GM12878 (cell line): ENCODE measurements at regions not wholly inside any gene's neighbourhood (a gene's known extent, or its start where the extent isn't known, plus 50 kb on each side); places are given as distances from the start of the nearest gene placed in this dataset.

Experiments
- ATAC-seq: fragments of 200-7000 bp; cut with Tn5 transposase; 3 replicates; pipeline ENCODE4 v1.9.1; 2020; ENCODE audit warnings: mild to moderate bottlenecking, moderate library complexity
- BruUV-seq: library from RNA; stranded (reverse); fragments of 400-500 nt; replicated peaks from 2 replicates; lab custom pipeline; 2021; lab: Mats Ljungman, UMichigan
- CTCF ChIA-PET: fragments of 300-600 bp; sonication (Branson Sonifier 250); formaldehyde crosslinking; extraction: SDS; loops from one replicate; lab custom pipeline; 2021; ENCODE audit warnings: inconsistent platforms; lab: Yijun Ruan, JAX
- POLR2A ChIA-PET: fragments of 350-600 bp; formaldehyde crosslinking; extraction: SDS; loops from one replicate; lab custom pipeline; 2021; ENCODE audit warnings: inconsistent platforms; lab: Charles Lee
- RAD21 ChIA-PET: fragments of 300-600 bp; sonication (Branson Sonifier 250); formaldehyde crosslinking; loops from one replicate; lab custom pipeline; 2023; ENCODE audit warnings: antibody characterized with exemption; ENCODE audit not compliant: unreplicated experiment; lab: Charles Lee
- SMC1A ChIA-PET: fragments of 300-600 bp; sonication (Branson Sonifier 250); formaldehyde crosslinking; loops from one replicate; lab custom pipeline; 2023; ENCODE audit not compliant: unreplicated experiment, uncharacterized antibody; lab: Charles Lee
- DNase-seq: peaks from one replicate; pipeline ENCODE4 v3.0.0-alpha.2; 2011; ENCODE audit warnings: low read depth, low spot score
- FAIRE-seq: peaks from 3 replicates; lab custom pipeline; 2011; peaks lifted over from hg19 to GRCh38; lab: Jason Lieb, UNC
- H2AFZ ChIP-seq: 2 replicates; pipeline ENCODE4 v1.6.0; 2011; ENCODE audit warnings: low read depth, low read length, control low read depth; ENCODE audit not compliant: control insufficient read depth
- H3K27ac ChIP-seq: 2 replicates; pipeline ENCODE4 v1.5.1; 2011; ENCODE audit warnings: control low read depth; ENCODE audit not compliant: control insufficient read depth, insufficient read depth
- H3K27me3 ChIP-seq, 2 experiments: replicated peaks in 1 of 2; 2 replicates each; pipeline versions ENCODE4 v1.6.0 to v1.6.1; 2011; ENCODE audit warnings: low read length in 1 of 2; ENCODE audit not compliant: control insufficient read depth in 2 of 2, insufficient read depth in 2 of 2
- H3K36me3 ChIP-seq, 2 experiments: 2 replicates each; pipeline ENCODE4 v1.5.1; 2011; ENCODE audit warnings: low read length in 1 of 2; ENCODE audit not compliant: control insufficient read depth in 2 of 2, insufficient read depth in 2 of 2
- H3K4me1 ChIP-seq: 2 replicates; pipeline ENCODE4 v1.6.1; 2011; ENCODE audit warnings: mild to moderate bottlenecking, low read length, moderate library complexity, mixed read lengths; ENCODE audit not compliant: control insufficient read depth, insufficient read depth
- H3K4me2 ChIP-seq: 2 replicates; pipeline ENCODE4 v1.6.0; 2011; ENCODE audit warnings: control low read depth; ENCODE audit not compliant: control insufficient read depth, insufficient read depth
- H3K4me3 ChIP-seq: fragments of 200-600 bp; sonication (generic); 2 replicates; pipeline ENCODE4 v1.5.1; 2016
- H3K79me2 ChIP-seq: 2 replicates; pipeline ENCODE4 v1.6.0; 2011; ENCODE audit warnings: low read length; ENCODE audit not compliant: control insufficient read depth, insufficient read depth
- H3K9ac ChIP-seq: 2 replicates; pipeline ENCODE4 v1.8.0; 2011; ENCODE audit warnings: low read length, control low read depth, mixed read lengths; ENCODE audit not compliant: control insufficient read depth, insufficient read depth
- H3K9me3 ChIP-seq: replicated peaks from 3 replicates; pipeline ENCODE4 v1.5.1; 2011; ENCODE audit warnings: mild to moderate bottlenecking, low read length; ENCODE audit not compliant: control insufficient read depth, insufficient read depth
- H4K20me1 ChIP-seq: 2 replicates; pipeline ENCODE4 v1.6.0; 2011; ENCODE audit not compliant: control insufficient read depth, insufficient read depth
- ASH2L ChIP-seq: fragments of 300-600, 200-600 bp; sonication (generic); IDR thresholded peaks from 2 replicates; pipeline ENCODE4 v1.6.1; 2017; ENCODE audit warnings: low read depth, mild to moderate bottlenecking, borderline replicate concordance
- BRCA1 ChIP-seq: IDR thresholded peaks from 2 replicates; pipeline ENCODE4 v1.6.1; 2011; ENCODE audit warnings: low read depth, low read length, improper control_type of control experiment
- DPF2 ChIP-seq: fragments of 450-650 bp; IDR thresholded peaks from 2 replicates; pipeline ENCODE4 v1.6.1; 2017; ENCODE audit warnings: mild to moderate bottlenecking
- MTA3 ChIP-seq: IDR thresholded peaks from 2 replicates; pipeline ENCODE4 v1.6.1; 2012; ENCODE audit warnings: low read length, inconsistent platforms, borderline replicate concordance
- MYB ChIP-seq: fragments of 150-350 bp; IDR thresholded peaks from 2 replicates; pipeline ENCODE4 v1.6.1; 2014; ENCODE audit warnings: mild to moderate bottlenecking, low read depth, low read length, borderline replicate concordance
- PML ChIP-seq: IDR thresholded peaks from 2 replicates; pipeline ENCODE4 v1.6.1; 2012; ENCODE audit warnings: low read length, inconsistent platforms
- POLR2AphosphoS5 ChIP-seq: IDR thresholded peaks from 2 replicates; pipeline ENCODE4 v1.6.1; 2011; ENCODE audit warnings: mild to moderate bottlenecking, low read length, inconsistent platforms
- RAD21 ChIP-seq: IDR thresholded peaks from 2 replicates; pipeline ENCODE4 v1.6.1; 2011; ENCODE audit warnings: mild to moderate bottlenecking, low read depth, low read length, moderate library complexity; ENCODE audit not compliant: insufficient read depth
- SIN3A ChIP-seq: IDR thresholded peaks from 2 replicates; pipeline ENCODE4 v1.6.1; 2012; ENCODE audit warnings: low read depth, low read length, improper control_type of control experiment
- SREBF2 ChIP-seq: IDR thresholded peaks from 2 replicates; pipeline ENCODE4 v1.6.1; 2012; ENCODE audit warnings: mild to moderate bottlenecking, low read length
- WRNIP1 ChIP-seq: IDR thresholded peaks from 2 replicates; pipeline ENCODE4 v1.6.1; 2011; ENCODE audit warnings: low read depth, low read length, improper control_type of control experiment, borderline replicate concordance
- ZNF384 ChIP-seq: IDR thresholded peaks from 2 replicates; pipeline ENCODE4 v1.6.1; 2012; ENCODE audit warnings: low read depth, mild to moderate bottlenecking, low read length, improper control_type of control experiment, borderline replicate concordance
- WGBS: methylation state at CpG from one replicate; pipeline ENCODE4 v1.1.6; 2016; ENCODE audit warnings: low lambda C conversion rate; ENCODE audit not compliant: insufficient replicate concordance, insufficient coverage; ENCODE audit errors: missing lambda C conversion rate; 5-methylcytosine and 5-hydroxymethylcytosine counted together
- in situ Hi-C: fragments of 300-500 bp; cut with MboI; formaldehyde crosslinking; loops from 9 replicates; pipeline ENCODE4 v1.14.3; 2018; ENCODE audit warnings: mixed read lengths
- intact Hi-C: fragments of 100-400 bp; cut with micrococcal nuclease; formaldehyde crosslinking; loops from one replicate; pipeline ENCODE4 v1.14.2; 2022; ENCODE audit not compliant: unreplicated experiment
- TF ChIP-seq, protein P1 (sequence below): fragments of 450-650 bp; IDR thresholded peaks from 2 replicates; pipeline ENCODE4 v1.6.1; 2017; ENCODE audit warnings: antibody characterized with exemption, mild to moderate bottlenecking, moderate library complexity
- TF ChIP-seq, protein P2 (sequence below): IDR thresholded peaks from 2 replicates; pipeline ENCODE4 v1.6.1; 2012; ENCODE audit warnings: mild to moderate bottlenecking, low read depth, low read length
- TF ChIP-seq, protein P3 (sequence below): fragments of 450-650 bp; conservative IDR thresholded peaks from 2 replicates; pipeline ENCODE4 v1.6.1; 2017; ENCODE audit warnings: mild to moderate bottlenecking, moderate library complexity
- TF ChIP-seq, protein P4 (sequence below): IDR thresholded peaks from 2 replicates; pipeline ENCODE4 v1.6.1; 2011; ENCODE audit warnings: borderline replicate concordance, low read depth, mild to moderate bottlenecking, moderate library complexity, mixed read lengths, low read length; ENCODE audit not compliant: insufficient read depth; ENCODE audit errors: extremely low read length

DNA sequence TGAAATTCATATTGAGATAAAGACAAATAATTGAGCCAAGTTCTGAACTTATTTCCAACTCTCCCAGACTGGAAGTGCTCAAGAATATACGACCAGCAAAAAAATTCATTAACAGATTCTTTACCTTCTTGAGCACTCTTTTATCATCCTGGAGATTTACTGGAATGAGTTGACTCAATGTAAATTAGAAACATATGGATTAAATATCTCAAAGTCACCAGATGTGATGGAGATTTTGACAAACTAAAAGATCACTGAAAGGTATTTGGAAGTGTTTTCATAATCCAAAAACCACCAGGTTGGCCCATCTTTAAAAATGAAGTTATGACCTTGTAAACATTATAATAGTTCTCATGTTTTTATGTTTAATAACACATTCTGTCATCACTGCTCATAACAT, 433.2 kb upstream of the RASGRP1 start:
- H3K27ac ChIP-seq = no peak overlapping the region
- no peak overlapping the region for H3K4me3 ChIP-seq
- H3K4me1 ChIP-seq = no peaks in the 10 kb centered on the region
- H3K4me2 ChIP-seq = no peak overlapping the region
- no peak overlapping the region for H2AFZ ChIP-seq
- H3K36me3 ChIP-seq = no peaks in the 10 kb centered on the region
- in situ Hi-C loops = no loop called here
- WGBS = 5% methylated on average over 1 of the region's 1 CpG
- no peak overlapping the region for H3K9ac ChIP-seq
- intact Hi-C loops = no loop called here
- DNase-seq = no peak
- ChIA-PET POLR2A (no interaction called here), CTCF (no interaction called here), RAD21 (interaction anchor here (0.7 kb wide), 1 partner anchor 181 kb away, joined by 3 read pairs; no protein-coding TSS in a partner anchor), SMC1A (no interaction called here)
- no peaks in the 10 kb centered on the region for H3K79me2 ChIP-seq
- no peak for FAIRE-seq
- H3K27me3 ChIP-seq = no peaks in the 10 kb centered on the region; a peak in 1 of 4 replicates
- TF ChIP-seq SIN3A = no peak
- TF ChIP-seq ASH2L = no peak
- TF ChIP-seq, protein P1, sequence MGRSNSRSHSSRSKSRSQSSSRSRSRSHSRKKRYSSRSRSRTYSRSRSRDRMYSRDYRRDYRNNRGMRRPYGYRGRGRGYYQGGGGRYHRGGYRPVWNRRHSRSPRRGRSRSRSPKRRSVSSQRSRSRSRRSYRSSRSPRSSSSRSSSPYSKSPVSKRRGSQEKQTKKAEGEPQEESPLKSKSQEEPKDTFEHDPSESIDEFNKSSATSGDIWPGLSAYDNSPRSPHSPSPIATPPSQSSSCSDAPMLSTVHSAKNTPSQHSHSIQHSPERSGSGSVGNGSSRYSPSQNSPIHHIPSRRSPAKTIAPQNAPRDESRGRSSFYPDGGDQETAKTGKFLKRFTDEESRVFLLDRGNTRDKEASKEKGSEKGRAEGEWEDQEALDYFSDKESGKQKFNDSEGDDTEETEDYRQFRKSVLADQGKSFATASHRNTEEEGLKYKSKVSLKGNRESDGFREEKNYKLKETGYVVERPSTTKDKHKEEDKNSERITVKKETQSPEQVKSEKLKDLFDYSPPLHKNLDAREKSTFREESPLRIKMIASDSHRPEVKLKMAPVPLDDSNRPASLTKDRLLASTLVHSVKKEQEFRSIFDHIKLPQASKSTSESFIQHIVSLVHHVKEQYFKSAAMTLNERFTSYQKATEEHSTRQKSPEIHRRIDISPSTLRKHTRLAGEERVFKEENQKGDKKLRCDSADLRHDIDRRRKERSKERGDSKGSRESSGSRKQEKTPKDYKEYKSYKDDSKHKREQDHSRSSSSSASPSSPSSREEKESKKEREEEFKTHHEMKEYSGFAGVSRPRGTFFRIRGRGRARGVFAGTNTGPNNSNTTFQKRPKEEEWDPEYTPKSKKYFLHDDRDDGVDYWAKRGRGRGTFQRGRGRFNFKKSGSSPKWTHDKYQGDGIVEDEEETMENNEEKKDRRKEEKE = no peak
- TF ChIP-seq, protein P2, sequence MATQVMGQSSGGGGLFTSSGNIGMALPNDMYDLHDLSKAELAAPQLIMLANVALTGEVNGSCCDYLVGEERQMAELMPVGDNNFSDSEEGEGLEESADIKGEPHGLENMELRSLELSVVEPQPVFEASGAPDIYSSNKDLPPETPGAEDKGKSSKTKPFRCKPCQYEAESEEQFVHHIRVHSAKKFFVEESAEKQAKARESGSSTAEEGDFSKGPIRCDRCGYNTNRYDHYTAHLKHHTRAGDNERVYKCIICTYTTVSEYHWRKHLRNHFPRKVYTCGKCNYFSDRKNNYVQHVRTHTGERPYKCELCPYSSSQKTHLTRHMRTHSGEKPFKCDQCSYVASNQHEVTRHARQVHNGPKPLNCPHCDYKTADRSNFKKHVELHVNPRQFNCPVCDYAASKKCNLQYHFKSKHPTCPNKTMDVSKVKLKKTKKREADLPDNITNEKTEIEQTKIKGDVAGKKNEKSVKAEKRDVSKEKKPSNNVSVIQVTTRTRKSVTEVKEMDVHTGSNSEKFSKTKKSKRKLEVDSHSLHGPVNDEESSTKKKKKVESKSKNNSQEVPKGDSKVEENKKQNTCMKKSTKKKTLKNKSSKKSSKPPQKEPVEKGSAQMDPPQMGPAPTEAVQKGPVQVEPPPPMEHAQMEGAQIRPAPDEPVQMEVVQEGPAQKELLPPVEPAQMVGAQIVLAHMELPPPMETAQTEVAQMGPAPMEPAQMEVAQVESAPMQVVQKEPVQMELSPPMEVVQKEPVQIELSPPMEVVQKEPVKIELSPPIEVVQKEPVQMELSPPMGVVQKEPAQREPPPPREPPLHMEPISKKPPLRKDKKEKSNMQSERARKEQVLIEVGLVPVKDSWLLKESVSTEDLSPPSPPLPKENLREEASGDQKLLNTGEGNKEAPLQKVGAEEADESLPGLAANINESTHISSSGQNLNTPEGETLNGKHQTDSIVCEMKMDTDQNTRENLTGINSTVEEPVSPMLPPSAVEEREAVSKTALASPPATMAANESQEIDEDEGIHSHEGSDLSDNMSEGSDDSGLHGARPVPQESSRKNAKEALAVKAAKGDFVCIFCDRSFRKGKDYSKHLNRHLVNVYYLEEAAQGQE = no peak
- TF ChIP-seq DPF2 = no peak
- no peak for TF ChIP-seq RAD21
- no peak for TF ChIP-seq PML
- no peak for TF ChIP-seq WRNIP1
- TF ChIP-seq, protein P3, sequence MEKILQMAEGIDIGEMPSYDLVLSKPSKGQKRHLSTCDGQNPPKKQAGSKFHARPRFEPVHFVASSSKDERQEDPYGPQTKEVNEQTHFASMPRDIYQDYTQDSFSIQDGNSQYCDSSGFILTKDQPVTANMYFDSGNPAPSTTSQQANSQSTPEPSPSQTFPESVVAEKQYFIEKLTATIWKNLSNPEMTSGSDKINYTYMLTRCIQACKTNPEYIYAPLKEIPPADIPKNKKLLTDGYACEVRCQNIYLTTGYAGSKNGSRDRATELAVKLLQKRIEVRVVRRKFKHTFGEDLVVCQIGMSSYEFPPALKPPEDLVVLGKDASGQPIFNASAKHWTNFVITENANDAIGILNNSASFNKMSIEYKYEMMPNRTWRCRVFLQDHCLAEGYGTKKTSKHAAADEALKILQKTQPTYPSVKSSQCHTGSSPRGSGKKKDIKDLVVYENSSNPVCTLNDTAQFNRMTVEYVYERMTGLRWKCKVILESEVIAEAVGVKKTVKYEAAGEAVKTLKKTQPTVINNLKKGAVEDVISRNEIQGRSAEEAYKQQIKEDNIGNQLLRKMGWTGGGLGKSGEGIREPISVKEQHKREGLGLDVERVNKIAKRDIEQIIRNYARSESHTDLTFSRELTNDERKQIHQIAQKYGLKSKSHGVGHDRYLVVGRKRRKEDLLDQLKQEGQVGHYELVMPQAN = no peak
- no peak for TF ChIP-seq SREBF2
- TF ChIP-seq ZNF384 = no peak
- no peak for TF ChIP-seq MYB
- TF ChIP-seq, protein P4, sequence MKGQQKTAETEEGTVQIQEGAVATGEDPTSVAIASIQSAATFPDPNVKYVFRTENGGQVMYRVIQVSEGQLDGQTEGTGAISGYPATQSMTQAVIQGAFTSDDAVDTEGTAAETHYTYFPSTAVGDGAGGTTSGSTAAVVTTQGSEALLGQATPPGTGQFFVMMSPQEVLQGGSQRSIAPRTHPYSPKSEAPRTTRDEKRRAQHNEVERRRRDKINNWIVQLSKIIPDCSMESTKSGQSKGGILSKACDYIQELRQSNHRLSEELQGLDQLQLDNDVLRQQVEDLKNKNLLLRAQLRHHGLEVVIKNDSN = no peak
- no peak for TF ChIP-seq POLR2AphosphoS5
- TF ChIP-seq MTA3 = no peak
- TF ChIP-seq BRCA1 = no peak
- BruUV-seq = no TSS peak
- no peak for ATAC-seq
- no peaks in the 10 kb centered on the region for H4K20me1 ChIP-seq
- no peaks in the 10 kb centered on the region for H3K9me3 ChIP-seq
